Endodermal cell (in vitro differentiated cells): ENCODE measurements at regions not wholly inside any gene's neighbourhood (a gene's known extent, or its start where the extent isn't known, plus 50 kb on each side); places are given as distances from the start of the nearest gene placed in this dataset.

Experiments used
- DNase-seq: peaks from one replicate; pipeline ENCODE4 v3.0.0-alpha.2; 2017
- H3K27ac ChIP-seq: 2 replicates; pipeline ENCODE4 v1.5.1; 2013; ENCODE audit warnings: mild to moderate bottlenecking, low read depth, low read length, moderate library complexity
- H3K27me3 ChIP-seq: 2 replicates; pipeline ENCODE4 v1.6.1; 2013; ENCODE audit warnings: mild to moderate bottlenecking, low read length, moderate library complexity; ENCODE audit not compliant: insufficient read depth, control insufficient read depth, poor library complexity, severe bottlenecking
- H3K36me3 ChIP-seq: 2 replicates; pipeline ENCODE4 v1.7.0; 2013; ENCODE audit warnings: mild to moderate bottlenecking, low read length, moderate library complexity; ENCODE audit not compliant: control insufficient read depth, insufficient read depth
- H3K4me1 ChIP-seq: one replicate; pipeline ENCODE4 v1.7.0; 2013; ENCODE audit warnings: low read length; ENCODE audit not compliant: control insufficient read depth, insufficient read depth
- H3K4me3 ChIP-seq: 2 replicates; pipeline ENCODE4 v1.5.1; 2013; ENCODE audit warnings: mild to moderate bottlenecking, low read length, moderate library complexity
- H3K9ac ChIP-seq: 2 replicates; pipeline ENCODE4 v1.6.1; 2013; ENCODE audit warnings: mild to moderate bottlenecking, low read length, moderate library complexity; ENCODE audit not compliant: poor library complexity, severe bottlenecking; ENCODE audit errors: extremely low read depth
- H3K9me3 ChIP-seq: 2 replicates; pipeline ENCODE4 v1.6.1; 2013; ENCODE audit warnings: mild to moderate bottlenecking, low read length, moderate library complexity; ENCODE audit not compliant: control insufficient read depth
- H3K27ac Mint-ChIP-seq: 2 replicates; pipeline ENCODE4 v1.8.0; 2020; ENCODE audit warnings: mixed read lengths
- H3K27me3 Mint-ChIP-seq: 2 replicates; pipeline ENCODE4 v1.8.0; 2021; ENCODE audit warnings: mild to moderate bottlenecking, mixed read lengths; ENCODE audit not compliant: insufficient read depth
- H3K36me3 Mint-ChIP-seq: 2 replicates; pipeline ENCODE4 v1.8.0; 2020; ENCODE audit warnings: low read depth, mixed read lengths
- H3K4me1 Mint-ChIP-seq: 2 replicates; pipeline ENCODE4 v1.8.0; 2020; ENCODE audit warnings: mixed read lengths
- H3K4me3 Mint-ChIP-seq: 2 replicates; pipeline ENCODE4 v1.8.0; 2020; ENCODE audit warnings: mild to moderate bottlenecking, moderate library complexity, mixed read lengths
- H3K9me3 Mint-ChIP-seq: 2 replicates; pipeline ENCODE4 v1.8.0; 2020; ENCODE audit warnings: mild to moderate bottlenecking, mixed read lengths
- CTCF ChIP-seq: fragments of 200-600 bp; sonication (generic); conservative IDR thresholded peaks from 2 replicates; pipeline ENCODE4 v1.5.0; 2021; ENCODE audit warnings: antibody characterized with exemption, mild to moderate bottlenecking
- WGBS, 2 experiments: methylation state at CpG; one replicate each; pipeline versions ENCODE4 v1.1.5 to v1.1.7; 2013; ENCODE audit warnings: missing lambda C conversion rate in 2 of 2, mixed read lengths in 1 of 2; ENCODE audit not compliant: insufficient coverage in 1 of 2, insufficient read length in 1 of 2; 5-methylcytosine and 5-hydroxymethylcytosine counted together

GRCh38 chr7:68564306-68565135 lies 1033.8 kb upstream of the AUTS2 start:
- peaks cover under 1% of the 10 kb centered on the region for H3K9me3 ChIP-seq
- H3K4me1 Mint-ChIP-seq: no peaks in the 10 kb centered on the region
- 75 to 81% methylated on average over 2 to 5 of the region's 6 CpGs for WGBS, 2 experiments
- H3K27ac ChIP-seq: no peak overlapping the region
- H3K4me3 ChIP-seq: no peak overlapping the region
- no peak for DNase-seq
- H3K27ac Mint-ChIP-seq: no peak overlapping the region
- no peaks in the 10 kb centered on the region for H3K27me3 ChIP-seq
- no peak overlapping the region for H3K4me3 Mint-ChIP-seq
- H3K36me3 ChIP-seq: no peaks in the 10 kb centered on the region
- no peak for TF ChIP-seq CTCF
- no peaks in the 10 kb centered on the region for H3K27me3 Mint-ChIP-seq
- H3K4me1 ChIP-seq: no peaks in the 10 kb centered on the region
- H3K9ac ChIP-seq: no peak overlapping the region
- no peaks in the 10 kb centered on the region for H3K9me3 Mint-ChIP-seq
- H3K36me3 Mint-ChIP-seq: no peaks in the 10 kb centered on the region

- peaks cover 3% of the 10 kb centered on the region for H3K4me1 Mint-ChIP-seq
- no peak overlapping the region for H3K27ac ChIP-seq
- no peaks in the 10 kb centered on the region for H3K9me3 Mint-ChIP-seq
- no peaks in the 10 kb centered on the region for H3K27me3 Mint-ChIP-seq
- H3K4me3 ChIP-seq: no peak overlapping the region
- H3K9ac ChIP-seq: no peak overlapping the region
- H3K9me3 ChIP-seq: peaks cover 3% of the 10 kb centered on the region
- no peaks in the 10 kb centered on the region for H3K36me3 ChIP-seq
- no peak for DNase-seq
- H3K27ac Mint-ChIP-seq: no peak overlapping the region
- H3K36me3 Mint-ChIP-seq: no peaks in the 10 kb centered on the region
- no peaks in the 10 kb centered on the region for H3K4me1 ChIP-seq
- H3K27me3 ChIP-seq: no peaks in the 10 kb centered on the region
- no peak for TF ChIP-seq CTCF
- H3K4me3 Mint-ChIP-seq: no peak overlapping the region
Measured at GRCh38 chr7:68571286-68571685, 1027.0 kb upstream of the AUTS2 start.

GRCh38 chr7:68573271-68574005 lies 1024.8 kb upstream of the AUTS2 start:
- H3K4me1 ChIP-seq: no peaks in the 10 kb centered on the region
- DNase-seq: no peak
- Mint-ChIP-seq H3K9me3 (peaks cover under 1% of the 10 kb centered on the region), H3K4me1 (peaks cover 3% of the 10 kb centered on the region), H3K4me3 (no peak overlapping the region), H3K27me3 (no peaks in the 10 kb centered on the region), H3K27ac (no peak overlapping the region), H3K36me3 (no peaks in the 10 kb centered on the region)
- no peak for TF ChIP-seq CTCF
- H3K27me3 ChIP-seq: no peaks in the 10 kb centered on the region
- H3K4me3 ChIP-seq: no peak overlapping the region
- no peak overlapping the region for H3K9ac ChIP-seq
- no peak overlapping the region for H3K27ac ChIP-seq
- H3K9me3 ChIP-seq: peaks cover 3% of the 10 kb centered on the region
- 92 to 94% methylated on average over 9 to 12 of the region's 12 CpGs for WGBS, 2 experiments
- no peaks in the 10 kb centered on the region for H3K36me3 ChIP-seq
